ENCODE measurements at regions not wholly inside any gene's neighbourhood (a gene's known extent, or its start where the extent isn't known, plus 50 kb on each side); places are given as distances from the start of the nearest gene placed in this dataset.

DNA sequence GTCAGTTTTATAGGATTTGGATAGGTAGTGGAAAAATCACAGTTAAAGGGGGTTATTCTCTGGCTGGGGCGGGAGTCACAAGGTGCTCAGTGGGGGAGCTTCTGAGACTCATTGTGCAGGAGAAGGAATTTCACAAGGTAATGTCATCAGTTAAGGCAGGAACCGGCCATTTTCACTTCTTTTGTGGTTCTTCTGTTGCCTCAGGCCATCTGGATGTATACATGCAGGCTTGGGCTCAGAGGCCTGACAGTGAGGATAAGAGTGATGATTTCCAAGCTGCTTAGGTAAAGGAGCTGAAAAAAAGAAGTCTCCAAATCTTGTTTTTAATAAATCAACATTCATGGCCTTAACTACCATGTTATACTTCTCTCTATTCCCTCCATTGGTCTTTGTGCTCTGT, 622.9 kb upstream of the ID4 start:
- TF ChIP-seq, protein P1, sequence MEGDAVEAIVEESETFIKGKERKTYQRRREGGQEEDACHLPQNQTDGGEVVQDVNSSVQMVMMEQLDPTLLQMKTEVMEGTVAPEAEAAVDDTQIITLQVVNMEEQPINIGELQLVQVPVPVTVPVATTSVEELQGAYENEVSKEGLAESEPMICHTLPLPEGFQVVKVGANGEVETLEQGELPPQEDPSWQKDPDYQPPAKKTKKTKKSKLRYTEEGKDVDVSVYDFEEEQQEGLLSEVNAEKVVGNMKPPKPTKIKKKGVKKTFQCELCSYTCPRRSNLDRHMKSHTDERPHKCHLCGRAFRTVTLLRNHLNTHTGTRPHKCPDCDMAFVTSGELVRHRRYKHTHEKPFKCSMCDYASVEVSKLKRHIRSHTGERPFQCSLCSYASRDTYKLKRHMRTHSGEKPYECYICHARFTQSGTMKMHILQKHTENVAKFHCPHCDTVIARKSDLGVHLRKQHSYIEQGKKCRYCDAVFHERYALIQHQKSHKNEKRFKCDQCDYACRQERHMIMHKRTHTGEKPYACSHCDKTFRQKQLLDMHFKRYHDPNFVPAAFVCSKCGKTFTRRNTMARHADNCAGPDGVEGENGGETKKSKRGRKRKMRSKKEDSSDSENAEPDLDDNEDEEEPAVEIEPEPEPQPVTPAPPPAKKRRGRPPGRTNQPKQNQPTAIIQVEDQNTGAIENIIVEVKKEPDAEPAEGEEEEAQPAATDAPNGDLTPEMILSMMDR (IDR thresholded peaks at IDR 0.05) = no peak
- no peak for TF ChIP-seq POLR2A (IDR thresholded peaks at IDR 0.05)
